ENCODE measurements at regions not wholly inside any gene's neighbourhood (a gene's known extent, or its start where the extent isn't known, plus 50 kb on each side); places are given as distances from the start of the nearest gene placed in this dataset.

GRCh38 chr13:22263185-22263584 is 592.3 kb downstream of the FGF9 start:
- Histone ChIP-seq H4K5ac (ENCODE audit: low read length) (no peak overlapping the region), H2BK5ac (ENCODE audit: low read length) (no peak overlapping the region), H4K8ac (ENCODE audit: low read depth, low read length) (no peak overlapping the region), H3K79me2 (ENCODE audit: control insufficient read depth, insufficient read depth, low read length) (no peaks in the 10 kb centered on the region), H3K56ac (ENCODE audit: low read length) (no peak overlapping the region), H3K27me3 (ENCODE audit: insufficient read depth, low read length, poor library complexity) (no peaks in the 10 kb centered on the region), H3K4me1 (ENCODE audit: control insufficient read depth, low read depth, low read length) (no peaks in the 10 kb centered on the region), H3K18ac (ENCODE audit: low read length) (no peak overlapping the region), H3K36me3 (ENCODE audit: control insufficient read depth, insufficient read depth, low read length) (no peaks in the 10 kb centered on the region), H3K4ac (ENCODE audit: low read depth, low read length) (no peak overlapping the region), H3K27ac (ENCODE audit: low read depth, low read length) (no peak overlapping the region), H3K4me3 (ENCODE audit: low read length) (no peak overlapping the region), H3K79me1 (ENCODE audit: low read length) (no peaks in the 10 kb centered on the region), H3K4me2 (ENCODE audit: low read length) (no peak overlapping the region), H2BK120ac (ENCODE audit: low read depth, low read length) (no peak overlapping the region), H3K23ac (ENCODE audit: low read length) (no peak overlapping the region), H2BK15ac (replicated peaks; ENCODE audit: low read depth) (no peak overlapping the region), H3K9ac (ENCODE audit: low read length) (no peak overlapping the region), H2AK5ac (ENCODE audit: low read length) (no peak overlapping the region)
- no peak for DNase-seq
- no CpG with 5 or more reads among the region's 2 CpGs for WGBS (ENCODE audit: extremely low coverage, insufficient coverage, low lambda C conversion rate)

GRCh38 chr13:22265563-22265962 is 594.7 kb downstream of the FGF9 start:
- Histone ChIP-seq H3K9ac (ENCODE audit: low read length) (no peak overlapping the region), H3K27ac (ENCODE audit: low read depth, low read length) (no peak overlapping the region), H4K8ac (ENCODE audit: low read depth, low read length) (no peak overlapping the region), H3K4ac (ENCODE audit: low read depth, low read length) (no peak overlapping the region), H2BK120ac (ENCODE audit: low read depth, low read length) (no peak overlapping the region), H3K23ac (ENCODE audit: low read length) (no peak overlapping the region), H3K36me3 (ENCODE audit: control insufficient read depth, insufficient read depth, low read length) (no peaks in the 10 kb centered on the region), H3K4me2 (ENCODE audit: low read length) (no peak overlapping the region), H3K56ac (ENCODE audit: low read length) (no peak overlapping the region), H2AK5ac (ENCODE audit: low read length) (no peak overlapping the region), H3K4me1 (ENCODE audit: control insufficient read depth, low read depth, low read length) (no peaks in the 10 kb centered on the region), H3K18ac (ENCODE audit: low read length) (no peak overlapping the region), H2BK15ac (replicated peaks; ENCODE audit: low read depth) (no peak overlapping the region), H3K79me2 (ENCODE audit: control insufficient read depth, insufficient read depth, low read length) (no peaks in the 10 kb centered on the region), H2BK5ac (ENCODE audit: low read length) (no peak overlapping the region), H3K27me3 (ENCODE audit: insufficient read depth, low read length, poor library complexity) (no peaks in the 10 kb centered on the region), H4K5ac (ENCODE audit: low read length) (no peak overlapping the region), H3K4me3 (ENCODE audit: low read length) (no peak overlapping the region), H3K79me1 (ENCODE audit: low read length) (no peaks in the 10 kb centered on the region)
- DNase-seq: no peak
- no CpG with 5 or more reads among the region's 5 CpGs for WGBS (ENCODE audit: extremely low coverage, insufficient coverage, low lambda C conversion rate)

DNA sequence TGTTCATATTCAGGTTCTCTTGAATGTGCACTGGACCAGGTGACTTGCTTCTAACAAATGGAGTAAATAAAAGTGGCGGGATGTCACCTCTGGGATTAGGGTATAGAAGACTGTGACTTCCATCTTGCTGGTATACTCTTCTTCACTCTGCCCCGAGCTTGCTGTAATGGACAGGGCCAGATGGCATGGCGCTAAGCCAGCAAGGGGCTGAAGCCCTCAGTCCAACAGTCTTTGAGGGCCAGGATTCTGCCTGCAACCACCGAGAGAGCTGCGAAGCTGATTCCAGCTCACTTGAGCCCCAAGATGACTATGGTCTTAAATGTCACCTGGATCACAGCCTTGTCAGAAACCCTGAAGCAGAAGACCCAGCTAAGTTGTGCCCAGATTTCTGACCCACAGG is 600.0 kb downstream of the FGF9 start:
- H3K79me2 ChIP-seq (ENCODE audit: control insufficient read depth, insufficient read depth, low read length): no peaks in the 10 kb centered on the region
- no peaks in the 10 kb centered on the region for H3K4me1 ChIP-seq (ENCODE audit: control insufficient read depth, low read depth, low read length)
- H3K9ac ChIP-seq (ENCODE audit: low read length): no peak overlapping the region
- DNase-seq: no peak
- no peak overlapping the region for H3K27ac ChIP-seq (ENCODE audit: low read depth, low read length)
- H2BK5ac ChIP-seq (ENCODE audit: low read length): no peak overlapping the region
- H2BK15ac ChIP-seq (replicated peaks; ENCODE audit: low read depth): no peak overlapping the region
- H3K36me3 ChIP-seq (ENCODE audit: control insufficient read depth, insufficient read depth, low read length): no peaks in the 10 kb centered on the region
- no peak overlapping the region for H2BK120ac ChIP-seq (ENCODE audit: low read depth, low read length)
- H3K56ac ChIP-seq (ENCODE audit: low read length): no peak overlapping the region
- H4K5ac ChIP-seq (ENCODE audit: low read length): no peak overlapping the region
- H3K4ac ChIP-seq (ENCODE audit: low read depth, low read length): no peak overlapping the region
- H3K79me1 ChIP-seq (ENCODE audit: low read length): no peaks in the 10 kb centered on the region
- H4K8ac ChIP-seq (ENCODE audit: low read depth, low read length): no peak overlapping the region
- H3K4me3 ChIP-seq (ENCODE audit: low read length): no peak overlapping the region
- no peaks in the 10 kb centered on the region for H3K27me3 ChIP-seq (ENCODE audit: insufficient read depth, low read length, poor library complexity)
- no peak overlapping the region for H3K23ac ChIP-seq (ENCODE audit: low read length)
- no peak overlapping the region for H2AK5ac ChIP-seq (ENCODE audit: low read length)
- no peak overlapping the region for H3K4me2 ChIP-seq (ENCODE audit: low read length)
- H3K18ac ChIP-seq (ENCODE audit: low read length): no peak overlapping the region
- no CpG with 5 or more reads among the region's 5 CpGs for WGBS (ENCODE audit: extremely low coverage, insufficient coverage, low lambda C conversion rate)

GRCh38 chr13:22271903-22272302 is 601.0 kb downstream of the FGF9 start:
- H3K79me2 ChIP-seq (ENCODE audit: control insufficient read depth, insufficient read depth, low read length): no peaks in the 10 kb centered on the region
- no peak overlapping the region for H4K5ac ChIP-seq (ENCODE audit: low read length)
- H3K23ac ChIP-seq (ENCODE audit: low read length): no peak overlapping the region
- H2BK120ac ChIP-seq (ENCODE audit: low read depth, low read length): no peak overlapping the region
- no peak for DNase-seq
- no peak overlapping the region for H2BK15ac ChIP-seq (replicated peaks; ENCODE audit: low read depth)
- no peak overlapping the region for H3K56ac ChIP-seq (ENCODE audit: low read length)
- H3K4ac ChIP-seq (ENCODE audit: low read depth, low read length): no peak overlapping the region
- H2BK5ac ChIP-seq (ENCODE audit: low read length): no peak overlapping the region
- H3K9ac ChIP-seq (ENCODE audit: low read length): no peak overlapping the region
- no peaks in the 10 kb centered on the region for H3K36me3 ChIP-seq (ENCODE audit: control insufficient read depth, insufficient read depth, low read length)
- no peak overlapping the region for H3K18ac ChIP-seq (ENCODE audit: low read length)
- H3K79me1 ChIP-seq (ENCODE audit: low read length): no peaks in the 10 kb centered on the region
- H4K8ac ChIP-seq (ENCODE audit: low read depth, low read length): no peak overlapping the region
- no peak overlapping the region for H3K4me3 ChIP-seq (ENCODE audit: low read length)
- no CpG with 5 or more reads among the region's 2 CpGs for WGBS (ENCODE audit: extremely low coverage, insufficient coverage, low lambda C conversion rate)
- H3K4me1 ChIP-seq (ENCODE audit: control insufficient read depth, low read depth, low read length): no peaks in the 10 kb centered on the region
- H3K27ac ChIP-seq (ENCODE audit: low read depth, low read length): no peak overlapping the region
- H3K27me3 ChIP-seq (ENCODE audit: insufficient read depth, low read length, poor library complexity): no peaks in the 10 kb centered on the region
- H3K4me2 ChIP-seq (ENCODE audit: low read length): no peak overlapping the region
- H2AK5ac ChIP-seq (ENCODE audit: low read length): no peak overlapping the region

DNA sequence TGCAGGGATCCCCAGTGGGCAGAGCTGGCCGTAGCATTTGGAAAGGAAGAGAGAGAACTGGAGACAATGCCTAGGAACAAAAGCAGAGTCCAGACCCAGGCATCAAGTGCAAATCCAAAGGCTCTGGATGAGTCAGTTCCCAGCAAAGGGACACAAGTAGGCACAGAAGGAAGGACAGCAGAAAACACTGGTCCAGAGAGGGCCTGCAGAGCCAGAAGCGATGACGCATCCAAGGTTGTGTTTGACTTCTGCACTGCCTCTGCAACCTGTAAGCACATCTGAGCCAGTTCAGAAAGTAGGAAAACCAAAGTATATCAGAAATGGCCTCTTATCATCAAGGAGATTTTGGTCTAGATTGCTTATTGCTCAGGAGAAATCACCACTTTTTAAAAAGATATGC is 604.5 kb downstream of the FGF9 start:
- Histone ChIP-seq H3K4me1 (ENCODE audit: control insufficient read depth, low read depth, low read length) (no peaks in the 10 kb centered on the region), H4K5ac (ENCODE audit: low read length) (no peak overlapping the region), H3K23ac (ENCODE audit: low read length) (no peak overlapping the region), H3K79me1 (ENCODE audit: low read length) (no peaks in the 10 kb centered on the region), H3K56ac (ENCODE audit: low read length) (no peak overlapping the region), H2BK15ac (replicated peaks; ENCODE audit: low read depth) (no peak overlapping the region), H3K9ac (ENCODE audit: low read length) (no peak overlapping the region), H3K4ac (ENCODE audit: low read depth, low read length) (no peak overlapping the region), H3K27ac (ENCODE audit: low read depth, low read length) (no peak overlapping the region), H2BK5ac (ENCODE audit: low read length) (no peak overlapping the region), H3K4me3 (ENCODE audit: low read length) (no peak overlapping the region), H3K79me2 (ENCODE audit: control insufficient read depth, insufficient read depth, low read length) (no peaks in the 10 kb centered on the region), H3K36me3 (ENCODE audit: control insufficient read depth, insufficient read depth, low read length) (no peaks in the 10 kb centered on the region), H4K8ac (ENCODE audit: low read depth, low read length) (no peak overlapping the region), H3K27me3 (ENCODE audit: insufficient read depth, low read length, poor library complexity) (no peaks in the 10 kb centered on the region), H3K4me2 (ENCODE audit: low read length) (no peak overlapping the region), H3K18ac (ENCODE audit: low read length) (no peak overlapping the region), H2BK120ac (ENCODE audit: low read depth, low read length) (no peak overlapping the region), H2AK5ac (ENCODE audit: low read length) (no peak overlapping the region)
- no CpG with 5 or more reads among the region's 3 CpGs for WGBS (ENCODE audit: extremely low coverage, insufficient coverage, low lambda C conversion rate)
- no peak for DNase-seq

- H2AK5ac ChIP-seq (ENCODE audit: low read length): no peak overlapping the region
- H3K4me1 ChIP-seq (ENCODE audit: control insufficient read depth, low read depth, low read length): no peaks in the 10 kb centered on the region
Measured at GRCh38 chr13:22276616-22277015, 605.7 kb downstream of the FGF9 start.

More at GRCh38 chr13:22276616-22277015, 605.7 kb downstream of the FGF9 start:
- Histone ChIP-seq H3K27ac (ENCODE audit: low read depth, low read length) (no peak overlapping the region), H3K4me2 (ENCODE audit: low read length) (no peak overlapping the region), H2BK15ac (replicated peaks; ENCODE audit: low read depth) (no peak overlapping the region), H4K5ac (ENCODE audit: low read length) (no peak overlapping the region), H3K18ac (ENCODE audit: low read length) (no peak overlapping the region), H3K79me1 (ENCODE audit: low read length) (no peaks in the 10 kb centered on the region), H3K56ac (ENCODE audit: low read length) (no peak overlapping the region), H3K27me3 (ENCODE audit: insufficient read depth, low read length, poor library complexity) (no peaks in the 10 kb centered on the region), H4K8ac (ENCODE audit: low read depth, low read length) (no peak overlapping the region), H2BK5ac (ENCODE audit: low read length) (no peak overlapping the region), H3K4ac (ENCODE audit: low read depth, low read length) (no peak overlapping the region), H3K4me3 (ENCODE audit: low read length) (no peak overlapping the region), H3K36me3 (ENCODE audit: control insufficient read depth, insufficient read depth, low read length) (no peaks in the 10 kb centered on the region), H2BK120ac (ENCODE audit: low read depth, low read length) (no peak overlapping the region), H3K79me2 (ENCODE audit: control insufficient read depth, insufficient read depth, low read length) (no peaks in the 10 kb centered on the region), H3K9ac (ENCODE audit: low read length) (no peak overlapping the region), H3K23ac (ENCODE audit: low read length) (no peak overlapping the region)
- no peak for DNase-seq
- WGBS (ENCODE audit: extremely low coverage, insufficient coverage, low lambda C conversion rate): no CpG with 5 or more reads among the region's 5 CpGs
